ENCODE measurements at regions not wholly inside any gene's neighbourhood (a gene's known extent, or its start where the extent isn't known, plus 50 kb on each side); places are given as distances from the start of the nearest gene placed in this dataset.
"Not testable (repeated sequence)": the region's sequence is repeated elsewhere in the genome, so short reads cannot be mapped to it uniquely, and the experiment has no call there.

GRCh38 chr4:84218031-84218430 is 281.1 kb downstream of the NKX6-1 start:
- DNase-seq, result no peak

GRCh38 chr4:84215217-84215616 is 283.9 kb downstream of the NKX6-1 start:
- DNase-seq, result no peak

GRCh38 chr4:84206226-84206625 is 292.9 kb downstream of the NKX6-1 start:
- not testable (repeated sequence) for DNase-seq

DNA sequence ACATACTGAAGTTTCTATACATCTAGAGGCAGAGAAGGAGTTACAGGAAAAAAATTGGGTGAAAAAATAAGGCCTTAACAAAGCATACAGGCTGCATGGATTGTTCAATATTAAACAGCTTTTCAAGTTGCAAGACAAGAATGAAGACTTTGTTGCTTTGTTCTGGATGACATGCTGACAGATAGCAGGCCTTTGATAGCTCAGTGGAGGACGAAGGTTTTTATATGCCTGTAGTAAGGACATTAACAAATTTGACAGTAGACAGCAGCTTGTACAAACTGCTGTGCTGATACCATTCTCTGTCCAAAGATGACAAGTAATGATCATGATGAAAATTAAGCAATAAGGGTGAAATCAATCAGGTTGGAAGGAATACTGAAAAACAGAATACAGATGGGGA is 309.9 kb downstream of the NKX6-1 start:
- DNase-seq, result no peak

GRCh38 chr4:84179409-84179808 is 319.7 kb downstream of the NKX6-1 start:
- no peak for DNase-seq

GRCh38 chr4:84177831-84178542 is 321.1 kb downstream of the NKX6-1 start:
- DNase-seq, result no peak

DNA sequence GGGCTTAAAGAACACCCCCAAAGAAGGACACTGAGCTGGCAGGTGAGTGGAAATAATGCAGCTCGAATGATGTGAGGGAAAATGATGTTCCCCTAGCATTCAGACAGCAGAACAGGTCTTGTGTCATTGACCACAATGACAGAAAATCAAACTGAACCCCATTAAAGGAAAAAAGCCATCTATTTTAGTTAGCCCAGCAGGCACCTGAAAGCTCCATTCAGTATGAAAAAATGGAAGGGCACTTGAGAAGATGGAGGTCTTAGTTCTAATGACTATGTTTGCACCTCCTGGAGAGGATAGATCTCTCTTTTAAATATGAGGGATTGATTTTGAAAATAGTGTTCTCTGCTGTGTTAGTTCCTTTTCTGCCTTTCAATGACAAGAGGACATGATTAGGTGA is 323.1 kb downstream of the NKX6-1 start:
- DNase-seq, result no peak

DNA sequence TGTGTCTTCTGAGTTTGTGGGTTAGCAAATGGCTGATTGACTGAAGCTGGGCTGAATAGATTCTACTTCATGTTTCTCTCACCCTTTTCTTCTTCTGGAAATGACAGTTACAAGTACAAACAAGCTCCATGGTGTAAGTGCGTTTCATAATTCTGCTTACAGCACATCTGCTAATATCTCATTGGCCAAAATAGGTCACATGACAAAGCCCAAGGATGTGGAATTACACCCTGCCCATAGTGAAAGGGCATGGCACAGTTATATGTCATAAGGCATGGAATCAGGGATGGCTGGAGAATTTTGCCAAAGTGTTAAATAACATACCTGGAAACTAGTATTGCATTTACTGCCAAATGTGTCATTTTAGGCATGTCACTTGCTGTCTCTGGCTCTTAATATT is 327.2 kb downstream of the NKX6-1 start:
- no peak for DNase-seq

GRCh38 chr4:84167564-84167963 is 331.5 kb downstream of the NKX6-1 start:
- DNase-seq, result no peak

DNA sequence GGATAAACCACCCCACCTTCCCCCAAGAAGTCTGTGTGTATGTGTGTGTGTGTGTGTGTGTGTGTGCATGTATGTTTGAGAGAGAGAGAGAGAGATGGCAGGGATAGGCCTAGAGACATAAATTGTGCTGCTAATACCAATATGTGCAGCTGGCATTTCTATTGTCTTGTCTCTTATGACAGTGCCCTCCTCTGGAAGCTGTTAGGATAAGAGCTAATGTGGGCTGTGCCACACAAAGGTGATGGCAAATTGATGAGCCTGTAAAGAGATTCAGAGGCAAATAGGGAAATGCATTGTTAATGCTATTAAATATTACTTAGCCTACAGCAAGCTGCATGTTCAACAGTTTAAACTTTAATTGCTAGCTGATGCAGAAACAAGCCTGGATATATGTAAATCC is 332.0 kb downstream of the NKX6-1 start:
- DNase-seq, result no peak

- DNase-seq, result no peak
Observed at GRCh38 chr4:84166486-84166885, 332.6 kb downstream of the NKX6-1 start.

DNA sequence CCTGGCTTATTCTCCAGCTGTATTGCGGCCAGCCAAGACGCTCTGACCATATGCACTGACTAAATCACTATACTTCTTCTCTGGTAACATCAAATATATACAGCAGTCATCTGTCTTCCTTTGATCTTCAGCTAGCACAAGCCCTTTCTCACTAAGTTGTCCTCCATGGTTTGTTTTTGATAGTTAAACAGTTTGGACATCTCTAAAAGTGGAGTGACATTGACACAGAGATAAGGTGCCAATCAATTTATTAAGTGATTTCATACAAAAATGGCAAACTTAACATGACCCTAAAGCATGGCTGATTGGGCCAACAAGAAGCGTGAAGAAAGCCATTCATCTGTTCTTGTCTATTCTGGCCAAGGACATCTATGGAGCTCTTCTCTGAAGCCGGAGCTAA is 334.9 kb downstream of the NKX6-1 start:
- DNase-seq, result no peak

- DNase-seq, result no peak
Observed at GRCh38 chr4:84159762-84160161, 339.3 kb downstream of the NKX6-1 start.

DNA sequence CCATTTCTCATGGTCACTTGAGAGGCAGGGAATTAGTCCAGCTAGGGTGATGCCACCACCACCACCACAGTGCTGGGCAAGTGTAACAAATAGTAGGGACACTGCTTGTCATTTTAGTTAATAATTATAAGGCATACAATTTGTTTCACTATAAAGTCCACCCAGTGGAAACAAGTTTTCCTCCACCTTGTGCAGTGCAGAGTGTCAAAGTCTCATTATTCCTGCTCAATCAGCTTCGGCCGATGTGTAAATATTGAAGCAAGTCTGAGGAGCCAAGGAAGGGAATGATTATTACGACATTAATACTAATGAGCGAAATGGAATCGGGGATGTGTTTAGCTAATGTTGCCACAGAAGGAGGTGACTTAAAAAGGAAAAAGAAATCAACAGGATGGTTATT is 340.4 kb downstream of the NKX6-1 start:
- DNase-seq, result no peak

DNA sequence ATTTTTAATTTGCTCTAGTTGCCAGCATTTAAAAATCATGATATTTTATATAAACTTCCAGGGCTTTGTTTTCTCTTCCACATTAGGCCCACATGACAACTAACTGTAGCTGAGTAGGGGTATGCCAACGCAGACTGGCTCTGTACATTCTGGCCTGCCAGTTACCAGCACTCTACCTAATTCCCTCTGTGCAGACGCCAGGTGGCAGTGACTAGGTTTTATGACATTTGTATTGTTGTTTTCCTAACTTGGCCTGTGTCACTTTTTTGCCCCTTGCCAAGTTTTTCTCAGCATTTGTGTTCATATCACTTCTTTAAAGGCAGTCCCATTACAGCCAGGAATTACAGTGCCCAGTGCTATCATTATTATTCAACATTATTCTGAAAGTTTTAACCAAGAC is 347.5 kb downstream of the NKX6-1 start:
- no peak for DNase-seq

DNA sequence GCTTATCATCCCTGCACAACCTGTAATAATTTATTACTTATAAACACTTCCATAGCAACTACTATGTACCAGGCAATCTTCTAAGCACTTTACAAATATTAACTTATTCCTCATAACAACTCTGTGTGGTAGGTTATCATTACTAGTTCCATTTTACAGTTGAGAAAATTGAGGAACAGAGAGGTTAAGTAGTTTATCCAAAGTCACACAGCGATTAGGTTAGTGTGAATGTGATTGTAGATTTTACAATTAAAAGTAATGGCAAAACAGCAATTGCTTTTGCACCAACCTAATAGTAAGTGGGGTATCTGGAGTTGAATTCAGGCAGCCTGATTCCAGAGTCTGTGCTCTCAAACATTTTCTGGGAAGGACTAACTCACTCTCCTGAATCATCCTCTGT is 348.9 kb downstream of the NKX6-1 start:
- no peak for DNase-seq

DNA sequence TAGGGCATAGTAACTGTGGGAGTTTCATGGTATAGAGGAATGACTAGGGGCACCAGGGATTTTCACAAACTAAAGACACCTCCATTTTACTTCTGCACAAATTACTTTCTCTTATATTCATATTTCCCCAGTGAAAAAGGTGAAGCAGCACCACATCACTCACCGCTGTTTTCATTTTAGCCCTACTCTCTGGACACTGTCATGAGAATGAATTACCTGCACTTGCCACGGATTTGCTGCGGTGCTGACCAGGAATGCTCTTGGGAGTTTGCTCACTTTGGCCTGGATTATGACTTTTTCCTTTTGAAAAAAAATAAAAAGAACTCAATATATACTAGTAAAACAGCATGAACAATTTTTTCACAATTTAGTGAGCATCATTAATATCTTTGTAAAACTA is 351.3 kb downstream of the NKX6-1 start:
- no peak for DNase-seq

DNA sequence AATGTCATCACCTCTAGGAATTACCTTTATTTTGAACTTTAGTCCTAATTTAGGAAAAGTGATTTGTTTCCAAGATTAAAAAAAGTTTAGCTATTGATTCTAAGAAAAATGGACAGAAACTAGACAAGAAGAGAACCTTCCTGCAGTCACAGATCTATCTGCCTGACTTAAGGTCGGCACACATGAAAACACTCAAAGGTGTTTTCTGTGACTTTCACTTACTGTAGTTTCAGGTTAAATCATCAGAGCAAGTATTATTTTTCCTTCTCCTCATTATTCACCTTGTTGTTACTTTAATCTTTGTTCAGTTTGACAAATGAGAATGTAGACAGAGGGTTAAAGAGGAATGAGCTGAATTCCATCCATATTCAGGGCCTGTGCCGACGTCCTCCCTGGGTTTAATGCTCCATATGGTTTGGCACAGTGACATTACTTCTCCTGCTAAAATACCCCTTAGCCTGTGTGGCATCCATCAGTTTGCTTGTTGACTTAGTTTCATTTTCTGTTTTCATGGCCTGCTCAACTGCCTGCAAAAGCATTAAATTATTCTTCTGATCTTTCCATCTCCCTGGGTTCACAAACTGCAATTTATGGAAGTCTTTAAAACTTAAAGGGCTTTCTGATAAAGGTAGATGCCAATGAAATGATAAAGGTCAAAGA is 352.7 kb downstream of the NKX6-1 start:
- no peak for DNase-seq

- no peak for DNase-seq
Observed at GRCh38 chr4:84145176-84145575, 353.9 kb downstream of the NKX6-1 start.

GRCh38 chr4:84126911-84127310 is 372.2 kb downstream of the NKX6-1 start:
- DNase-seq, result not testable (repeated sequence)

- DNase-seq, result no peak
Observed at GRCh38 chr4:84126061-84126787, 372.9 kb downstream of the NKX6-1 start.

DNA sequence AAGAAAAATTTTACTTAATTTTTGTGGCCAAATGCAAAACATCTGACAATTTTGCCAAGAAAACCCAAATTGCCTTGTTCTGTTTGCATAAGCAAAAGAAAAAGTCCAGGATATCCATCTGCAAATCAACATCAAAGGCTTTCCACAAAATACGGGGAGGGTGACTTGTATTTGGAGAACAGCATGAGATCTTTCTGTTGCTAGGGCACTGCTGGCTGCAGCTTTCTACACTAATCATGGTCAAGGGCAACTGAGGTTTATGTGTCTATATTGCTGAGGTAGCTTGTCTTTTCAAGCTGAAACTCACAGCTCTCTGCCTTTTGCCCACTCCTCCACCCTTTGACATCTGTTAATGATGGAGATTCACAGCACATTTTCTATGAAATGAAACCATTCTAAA is 389.1 kb downstream of the NKX6-1 start:
- no peak for DNase-seq

- DNase-seq, result not testable (repeated sequence)
Observed at GRCh38 chr4:84101653-84102625, 397.2 kb downstream of the NKX6-1 start.

All from GOT3 (cell line).